Endothelial cell of umbilical vein (primary cell): ENCODE measurements at regions not wholly inside any gene's neighbourhood (a gene's known extent, or its start where the extent isn't known, plus 50 kb on each side); places are given as distances from the start of the nearest gene placed in this dataset.

ENCODE experiments used
- BruUV-seq: library from RNA; stranded (reverse); fragments of 400-500 nt; replicated peaks from 2 replicates; lab custom pipeline; 2021; lab: Mats Ljungman, UMichigan
- CTCF ChIA-PET: fragments of 300-600, 350-600 bp; sonication (Branson Sonifier 250); formaldehyde crosslinking; loops from one replicate; lab custom pipeline; 2021; ENCODE audit warnings: antibody characterized with exemption, inconsistent platforms; lab: Charles Lee
- POLR2A ChIA-PET: fragments of 300-600, 350-600 bp; sonication (Branson Sonifier 250); formaldehyde crosslinking; loops from one replicate; lab custom pipeline; 2021; ENCODE audit warnings: antibody characterized with exemption, inconsistent platforms; lab: Charles Lee
- DNase-seq: peaks from one replicate; pipeline ENCODE4 v3.0.0-alpha.2; 2011; ENCODE audit warnings: low read depth, low spot score
- FAIRE-seq: peaks from 2 replicates; lab custom pipeline; 2011; peaks lifted over from hg19 to GRCh38; lab: Jason Lieb, UNC
- H2AFZ ChIP-seq: 2 replicates; pipeline ENCODE4 v1.6.0; 2012; ENCODE audit warnings: low read depth, low read length, control low read depth, inconsistent platforms
- H3K27ac ChIP-seq: 2 replicates; pipeline ENCODE4 v1.5.1; 2011; ENCODE audit warnings: low read depth, mild to moderate bottlenecking, control low read depth, low read length, moderate library complexity; ENCODE audit not compliant: insufficient read depth
- H3K27me3 ChIP-seq, 2 experiments: 2 replicates each; pipeline versions ENCODE4 v1.6.0 to v1.6.1; 2011; ENCODE audit warnings: low read length in 2 of 2, mixed read lengths in 1 of 2; ENCODE audit not compliant: control insufficient read depth in 2 of 2, insufficient read depth in 2 of 2
- H3K36me3 ChIP-seq, 2 experiments: 2 replicates in 1 of 2; 3 replicates in 1 of 2; pipeline ENCODE4 v1.5.1; 2011; ENCODE audit warnings: low read length in 2 of 2, mild to moderate bottlenecking in 1 of 2, moderate library complexity in 1 of 2; ENCODE audit not compliant: control insufficient read depth in 2 of 2, insufficient read depth in 2 of 2; ENCODE audit errors: extremely low read depth in 1 of 2
- H3K4me1 ChIP-seq: 3 replicates; pipeline ENCODE4 v1.5.1; 2011; ENCODE audit warnings: mild to moderate bottlenecking, low read length; ENCODE audit not compliant: control insufficient read depth, insufficient read depth; ENCODE audit errors: extremely low read depth
- H3K4me2 ChIP-seq: 2 replicates; pipeline ENCODE4 v1.6.1; 2011; ENCODE audit warnings: low read length, control low read depth, mixed read lengths; ENCODE audit not compliant: insufficient read depth
- H3K4me3 ChIP-seq, 3 experiments: fragments of 200-600 bp in 1 of 3; sonication (generic), shearing (Covaris generic) in 1 of 3; replicated peaks in 1 of 3; 2 replicates each; pipeline ENCODE4 v1.5.1; 2011 to 2016; ENCODE audit warnings: control low read depth in 3 of 3, low read length in 3 of 3, mild to moderate bottlenecking in 2 of 3, inconsistent platforms in 1 of 3, low read depth in 1 of 3, moderate library complexity in 1 of 3; ENCODE audit not compliant: insufficient read depth in 1 of 3
- H3K79me2 ChIP-seq: 2 replicates; pipeline ENCODE4 v1.6.0; 2012; ENCODE audit warnings: low read length, inconsistent platforms; ENCODE audit not compliant: control insufficient read depth, insufficient read depth
- H3K9ac ChIP-seq: replicated peaks from 2 replicates; pipeline ENCODE3; 2011; ENCODE audit warnings: low read length, control low read depth; ENCODE audit not compliant: insufficient read depth; ENCODE audit errors: extremely low read depth
- H3K9me1 ChIP-seq: replicated peaks from 3 replicates; pipeline ENCODE4 v1.6.0; 2011; ENCODE audit warnings: mild to moderate bottlenecking, low read length; ENCODE audit not compliant: control insufficient read depth, insufficient read depth; ENCODE audit errors: extremely low read depth
- H3K9me3 ChIP-seq: replicated peaks from 2 replicates; pipeline ENCODE4 v1.5.1; 2012; ENCODE audit warnings: low read length, inconsistent platforms; ENCODE audit not compliant: control insufficient read depth, insufficient read depth
- H4K20me1 ChIP-seq: replicated peaks from 2 replicates; pipeline ENCODE3; 2011; ENCODE audit warnings: mild to moderate bottlenecking, low read length; ENCODE audit not compliant: control insufficient read depth, insufficient read depth; ENCODE audit errors: extremely low read depth
- CTCF ChIP-seq, 2 donors: IDR thresholded peaks; 1 replicate in 1 of 2; 2 replicates in 1 of 2; pipeline ENCODE4 v1.5.1; 2011; ENCODE audit warnings: low read length in 2 of 2, mild to moderate bottlenecking in 2 of 2, moderate library complexity in 2 of 2, control low read depth in 1 of 2, inconsistent platforms in 1 of 2, low read depth in 1 of 2; ENCODE audit not compliant: insufficient read depth in 1 of 2; ENCODE audit errors: extremely low read depth in 1 of 2
- EZH2 ChIP-seq: IDR thresholded peaks from 2 replicates; pipeline ENCODE4 v1.6.1; 2012; ENCODE audit warnings: borderline replicate concordance, low read depth, mild to moderate bottlenecking, moderate library complexity, low read length, inconsistent platforms; ENCODE audit not compliant: severe bottlenecking
- FOS ChIP-seq: IDR thresholded peaks from 2 replicates; pipeline ENCODE4 v1.6.1; 2011; ENCODE audit warnings: mild to moderate bottlenecking, low read length, moderate library complexity, borderline replicate concordance; ENCODE audit not compliant: insufficient read depth
- GATA2 ChIP-seq: IDR thresholded peaks from 2 replicates; pipeline ENCODE4 v1.7.0; 2011; ENCODE audit warnings: low read depth, mild to moderate bottlenecking, moderate library complexity, mixed read lengths, low read length; ENCODE audit not compliant: insufficient read length, insufficient read depth
- JUN ChIP-seq: IDR thresholded peaks from 2 replicates; pipeline ENCODE4 v1.6.1; 2011; ENCODE audit warnings: borderline replicate concordance, low read depth; ENCODE audit not compliant: insufficient read length, insufficient read depth
- MYC ChIP-seq: IDR thresholded peaks from one replicate; pipeline ENCODE4 v1.6.1; 2011; ENCODE audit warnings: mild to moderate bottlenecking, low read depth, low read length
- POLR2A ChIP-seq: IDR thresholded peaks from 2 replicates; pipeline ENCODE4 v1.6.1; 2012; ENCODE audit warnings: low read depth, mild to moderate bottlenecking, control low read depth, low read length
- POLR2AphosphoS5 ChIP-seq: IDR thresholded peaks from 2 replicates; pipeline ENCODE4 v1.6.1; 2012; ENCODE audit warnings: low read depth, mild to moderate bottlenecking, control low read depth, low read length, moderate library complexity; ENCODE audit not compliant: insufficient read depth
- dilution Hi-C: fragments of 300-500 bp; cut with MboI; formaldehyde crosslinking; loops from one replicate; pipeline ENCODE4 v1.15.0; 2019; ENCODE audit warnings: low sequenced_read_pairs; ENCODE audit not compliant: extremely low pct_ligation_motif_present
- intact Hi-C: fragments of 100-400 bp; cut with micrococcal nuclease; formaldehyde crosslinking; loops from one replicate; pipeline ENCODE4 v1.10.0; 2022
- TF ChIP-seq, protein P1 (sequence below): IDR thresholded peaks from 2 replicates; pipeline ENCODE4 v1.6.1; 2011; ENCODE audit not compliant: insufficient read depth, insufficient read length

DNA sequence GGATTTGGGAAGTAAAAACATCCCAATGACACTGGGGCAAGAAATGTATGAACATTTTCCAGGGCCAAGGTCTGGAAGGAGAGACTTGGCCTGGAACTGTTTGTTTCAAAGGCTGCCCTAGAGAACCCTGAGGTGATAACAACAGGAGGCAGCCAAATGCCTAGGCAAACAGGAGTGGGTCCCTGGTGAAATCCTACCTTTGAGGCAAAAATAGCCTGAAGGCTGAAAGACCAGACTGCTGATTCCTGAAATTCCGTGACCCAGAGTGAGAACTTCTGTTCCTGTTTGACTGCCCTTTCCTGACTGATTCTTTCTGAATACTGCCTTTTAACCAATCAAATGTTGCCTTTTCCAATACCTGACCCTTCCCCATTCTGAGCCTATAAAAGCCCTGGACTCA, 196.4 kb downstream of the NSUN3 start:
- FAIRE-seq (no peak), DNase-seq (no peak)
- Histone ChIP-seq H3K36me3 (no peaks in the 10 kb centered on the region), H3K9me3 (no peaks in the 10 kb centered on the region), H4K20me1 (no peaks in the 10 kb centered on the region), H3K9me1 (no peaks in the 10 kb centered on the region), H3K27me3 (no peaks in the 10 kb centered on the region), H3K4me3 (no peak overlapping the region), H3K4me1 (no peaks in the 10 kb centered on the region), H3K27ac (no peak overlapping the region), H3K9ac (no peak overlapping the region), H2AFZ (no peak overlapping the region), H3K79me2 (no peaks in the 10 kb centered on the region), H3K4me2 (no peak overlapping the region)
- POLR2A ChIA-PET, result no interaction called here
- dilution Hi-C loops, result no loop called here
- intact Hi-C loops, result loop anchor here (10.0 kb wide), 1 partner anchor 254 kb away; no protein-coding TSS in a partner anchor
- no peak for TF ChIP-seq MYC
- CTCF ChIA-PET, result no interaction called here
- BruUV-seq, result no TSS peak

DNA sequence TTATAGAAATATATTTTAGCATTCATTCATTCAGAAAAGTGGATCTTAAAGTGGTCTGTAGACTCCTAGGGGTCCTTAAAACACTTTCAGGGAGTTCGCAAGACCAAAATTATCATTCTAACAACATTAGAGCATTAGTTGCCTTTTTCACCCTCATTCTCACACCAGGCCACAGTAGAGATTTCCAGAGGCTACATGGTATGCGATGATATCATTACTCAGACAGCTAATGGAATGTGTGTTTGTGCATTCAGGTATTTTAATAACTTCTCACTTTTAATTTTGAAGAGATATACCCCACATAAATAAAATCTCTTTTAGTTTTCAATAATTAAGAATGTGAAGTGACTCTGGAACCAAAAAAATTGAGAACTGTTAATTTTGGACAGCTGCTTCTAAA, 206.9 kb downstream of the NSUN3 start:
- Histone ChIP-seq H3K27ac (no peak overlapping the region), H3K9me1 (no peaks in the 10 kb centered on the region), H3K9me3 (no peaks in the 10 kb centered on the region), H3K79me2 (no peaks in the 10 kb centered on the region), H3K36me3 (no peaks in the 10 kb centered on the region), H3K9ac (no peak overlapping the region), H3K4me3 (no peak overlapping the region), H3K27me3 (no peaks in the 10 kb centered on the region), H3K4me2 (no peak overlapping the region), H3K4me1 (no peaks in the 10 kb centered on the region), H4K20me1 (no peaks in the 10 kb centered on the region), H2AFZ (no peak overlapping the region)
- ChIA-PET CTCF (interaction anchor here (2.4 kb wide), 1 partner anchor 21 kb away, joined by 10 read pairs; no protein-coding TSS in a partner anchor), POLR2A (no interaction called here)
- FAIRE-seq, result no peak
- TF ChIP-seq GATA2 (no peak), FOS (no peak), MYC (no peak), EZH2 (no peak), JUN (no peak), CTCF (IDR thresholded peaks at IDR 0.05; ENCODE audit: extremely low read depth in 1 of 2, insufficient read depth in 1 of 2, low read depth in 1 of 2, low read length in 2 of 2) (no peak), POLR2A (no peak), POLR2AphosphoS5 (no peak)
- TF ChIP-seq, protein P1, sequence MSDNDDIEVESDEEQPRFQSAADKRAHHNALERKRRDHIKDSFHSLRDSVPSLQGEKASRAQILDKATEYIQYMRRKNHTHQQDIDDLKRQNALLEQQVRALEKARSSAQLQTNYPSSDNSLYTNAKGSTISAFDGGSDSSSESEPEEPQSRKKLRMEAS, result no peak
- BruUV-seq, result no TSS peak
- dilution Hi-C loops (no loop called here), intact Hi-C loops (no loop called here)
- DNase-seq, result no peak
